Hepatocyte (in vitro differentiated cells): ENCODE measurements at regions not wholly inside any gene's neighbourhood (a gene's known extent, or its start where the extent isn't known, plus 50 kb on each side); places are given as distances from the start of the nearest gene placed in this dataset.

ENCODE experiments used
- DNase-seq: peaks from one replicate; pipeline ENCODE4 v3.0.0-alpha.2; 2016; ENCODE audit warnings: low spot score
- H2AFZ ChIP-seq: fragments of 200-600 bp; sonication (generic); 2 replicates; pipeline ENCODE4 v1.6.0; 2016; ENCODE audit warnings: antibody characterized with exemption, mild to moderate bottlenecking
- H3K27ac ChIP-seq: fragments of 200-600 bp; sonication (generic); 2 replicates; pipeline ENCODE4 v1.5.1; 2016; ENCODE audit warnings: mild to moderate bottlenecking
- H3K27me3 ChIP-seq: fragments of 200-600 bp; sonication (generic); 2 replicates; pipeline ENCODE4 v1.6.1; 2016
- H3K36me3 ChIP-seq: fragments of 200-600 bp; sonication (generic); replicated peaks from 2 replicates; pipeline ENCODE4 v1.5.1; 2016; ENCODE audit warnings: low read depth; ENCODE audit not compliant: insufficient read depth
- H3K4me1 ChIP-seq: fragments of 200-600 bp; sonication (generic); 2 replicates; pipeline ENCODE4 v1.5.1; 2016; ENCODE audit warnings: mild to moderate bottlenecking, moderate library complexity; ENCODE audit not compliant: insufficient read depth
- H3K4me2 ChIP-seq: fragments of 200-600 bp; sonication (generic); 2 replicates; pipeline ENCODE4 v1.6.0; 2016
- H3K4me3 ChIP-seq: fragments of 200-600 bp; sonication (generic); 2 replicates; pipeline ENCODE4 v1.5.1; 2016; ENCODE audit warnings: mild to moderate bottlenecking
- H3K79me2 ChIP-seq: fragments of 200-600 bp; sonication (generic); 2 replicates; pipeline ENCODE4 v1.6.0; 2017; ENCODE audit warnings: mild to moderate bottlenecking
- H3K9me2 ChIP-seq: fragments of 200-600 bp; sonication (generic); replicated peaks from 2 replicates; pipeline ENCODE4 v1.6.0; 2017; ENCODE audit warnings: mild to moderate bottlenecking; ENCODE audit not compliant: insufficient read depth
- H3K9me3 ChIP-seq: fragments of 200-600 bp; sonication (generic); 2 replicates; pipeline ENCODE4 v1.5.1; 2016; ENCODE audit warnings: low read depth, mild to moderate bottlenecking
- H4K20me1 ChIP-seq: fragments of 200-600 bp; sonication (generic); 2 replicates; pipeline ENCODE4 v1.6.0; 2016; ENCODE audit warnings: mild to moderate bottlenecking; ENCODE audit not compliant: insufficient read depth, poor library complexity, severe bottlenecking
- EZH2 ChIP-seq: fragments of 200-600 bp; sonication (generic); IDR thresholded peaks from 2 replicates; pipeline ENCODE4 v1.6.1; 2016; ENCODE audit warnings: antibody characterized with exemption, mild to moderate bottlenecking, borderline replicate concordance
- EZH2phosphoT487 ChIP-seq: fragments of 200-600 bp; sonication (generic); IDR thresholded peaks from one replicate; pipeline ENCODE4 v1.6.1; 2018; ENCODE audit warnings: antibody characterized with exemption, mild to moderate bottlenecking, low read depth, moderate library complexity; ENCODE audit not compliant: unreplicated experiment, severe bottlenecking
- WGBS: methylation state at CpG from one replicate; pipeline ENCODE4 v1.1.6; 2016; ENCODE audit warnings: low lambda C conversion rate; ENCODE audit errors: missing lambda C conversion rate; 5-methylcytosine and 5-hydroxymethylcytosine counted together
- TF ChIP-seq, protein P1 (sequence below): fragments of 200-600 bp; sonication (generic); IDR thresholded peaks from 2 replicates; pipeline ENCODE4 v1.5.1; 2016; ENCODE audit warnings: antibody characterized with exemption, mild to moderate bottlenecking; ENCODE audit not compliant: poor library complexity

DNA sequence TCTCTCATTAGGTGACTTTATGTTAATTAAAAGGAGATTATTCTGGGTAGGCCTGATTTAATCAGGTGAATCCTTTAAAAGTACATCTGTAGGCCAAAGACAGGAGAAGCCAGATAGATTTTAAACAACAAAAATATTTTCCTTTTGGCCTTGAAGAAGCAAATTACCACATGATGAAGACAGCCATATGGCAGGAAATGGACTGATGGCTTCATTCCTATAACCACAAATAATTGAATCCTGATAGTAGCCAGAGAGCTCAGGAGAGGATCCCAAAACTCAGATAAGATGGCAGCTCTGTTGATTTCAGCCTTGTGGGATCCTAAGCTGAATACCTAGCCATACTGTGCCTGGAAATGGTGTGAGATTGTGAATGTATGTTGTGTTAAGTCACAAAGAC lies 66.1 kb upstream of the PRKX start:
- H3K4me3 ChIP-seq = no peak overlapping the region
- no peaks in the 10 kb centered on the region for H3K4me1 ChIP-seq
- H3K36me3 ChIP-seq = no peaks in the 10 kb centered on the region
- no peak overlapping the region for H3K4me2 ChIP-seq
- no peak overlapping the region for H2AFZ ChIP-seq
- DNase-seq = no peak
- no peaks in the 10 kb centered on the region for H3K79me2 ChIP-seq
- no peaks in the 10 kb centered on the region for H3K27me3 ChIP-seq
- H3K9me2 ChIP-seq = no peaks in the 10 kb centered on the region
- H3K27ac ChIP-seq = no peak overlapping the region
- TF ChIP-seq, protein P1, sequence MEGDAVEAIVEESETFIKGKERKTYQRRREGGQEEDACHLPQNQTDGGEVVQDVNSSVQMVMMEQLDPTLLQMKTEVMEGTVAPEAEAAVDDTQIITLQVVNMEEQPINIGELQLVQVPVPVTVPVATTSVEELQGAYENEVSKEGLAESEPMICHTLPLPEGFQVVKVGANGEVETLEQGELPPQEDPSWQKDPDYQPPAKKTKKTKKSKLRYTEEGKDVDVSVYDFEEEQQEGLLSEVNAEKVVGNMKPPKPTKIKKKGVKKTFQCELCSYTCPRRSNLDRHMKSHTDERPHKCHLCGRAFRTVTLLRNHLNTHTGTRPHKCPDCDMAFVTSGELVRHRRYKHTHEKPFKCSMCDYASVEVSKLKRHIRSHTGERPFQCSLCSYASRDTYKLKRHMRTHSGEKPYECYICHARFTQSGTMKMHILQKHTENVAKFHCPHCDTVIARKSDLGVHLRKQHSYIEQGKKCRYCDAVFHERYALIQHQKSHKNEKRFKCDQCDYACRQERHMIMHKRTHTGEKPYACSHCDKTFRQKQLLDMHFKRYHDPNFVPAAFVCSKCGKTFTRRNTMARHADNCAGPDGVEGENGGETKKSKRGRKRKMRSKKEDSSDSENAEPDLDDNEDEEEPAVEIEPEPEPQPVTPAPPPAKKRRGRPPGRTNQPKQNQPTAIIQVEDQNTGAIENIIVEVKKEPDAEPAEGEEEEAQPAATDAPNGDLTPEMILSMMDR = no peak
- TF ChIP-seq EZH2 = no peak
- no peak for TF ChIP-seq EZH2phosphoT487
- no peaks in the 10 kb centered on the region for H3K9me3 ChIP-seq
- H4K20me1 ChIP-seq = no peaks in the 10 kb centered on the region

DNA sequence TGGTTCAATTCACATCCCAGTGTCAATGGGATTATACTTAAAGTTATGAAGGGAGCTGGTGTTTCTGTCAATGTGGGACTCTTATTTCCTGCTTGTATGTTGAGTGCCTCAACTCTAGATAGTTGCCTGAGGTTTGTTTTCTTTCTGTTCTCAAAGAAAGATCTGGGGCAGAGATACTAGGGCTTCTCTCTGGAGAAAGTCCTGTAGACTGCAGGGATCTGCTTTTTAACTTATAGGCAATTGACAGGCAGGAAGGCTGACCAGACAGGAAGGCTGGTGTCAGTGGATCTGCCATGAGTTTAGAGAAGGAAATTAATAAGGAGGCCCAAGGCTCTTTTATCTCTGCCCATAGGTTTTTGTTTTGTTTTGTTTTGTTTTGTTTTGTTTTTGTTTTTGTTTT lies 64.0 kb upstream of the PRKX start:
- no peak overlapping the region for H3K27ac ChIP-seq
- no peak overlapping the region for H2AFZ ChIP-seq
- no peaks in the 10 kb centered on the region for H3K36me3 ChIP-seq
- H4K20me1 ChIP-seq = no peaks in the 10 kb centered on the region
- H3K79me2 ChIP-seq = no peaks in the 10 kb centered on the region
- H3K27me3 ChIP-seq = no peaks in the 10 kb centered on the region
- TF ChIP-seq, protein P1 = no peak
- no peak for TF ChIP-seq EZH2phosphoT487
- no peak for TF ChIP-seq EZH2
- H3K9me2 ChIP-seq = no peaks in the 10 kb centered on the region
- DNase-seq = no peak
- no peaks in the 10 kb centered on the region for H3K9me3 ChIP-seq
- no peak overlapping the region for H3K4me2 ChIP-seq
- H3K4me1 ChIP-seq = no peaks in the 10 kb centered on the region
- no peak overlapping the region for H3K4me3 ChIP-seq

DNA sequence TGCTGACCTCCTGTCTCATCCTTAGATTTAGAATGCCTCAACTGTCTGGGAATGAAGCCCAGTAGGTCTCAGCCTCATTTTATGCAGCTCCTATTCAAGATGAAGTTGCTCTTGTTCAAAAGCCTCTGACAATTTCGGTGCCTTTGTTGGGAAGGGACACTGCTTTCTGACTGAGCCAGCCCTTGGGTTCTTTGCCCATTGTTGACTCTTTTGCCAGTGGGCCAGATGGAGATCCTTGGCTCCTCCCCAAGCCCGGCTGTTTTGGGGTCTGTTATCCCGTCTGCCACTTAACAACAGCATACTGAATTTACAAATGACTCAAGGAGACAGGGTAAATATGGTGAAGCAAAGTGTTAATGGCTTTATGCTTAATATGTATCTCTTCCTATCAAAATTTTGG lies 58.3 kb upstream of the PRKX start:
- H3K9me2 ChIP-seq = no peaks in the 10 kb centered on the region
- H2AFZ ChIP-seq = no peak overlapping the region
- no peak overlapping the region for H3K4me3 ChIP-seq
- H3K4me1 ChIP-seq = no peaks in the 10 kb centered on the region
- no peaks in the 10 kb centered on the region for H4K20me1 ChIP-seq
- H3K27me3 ChIP-seq = no peaks in the 10 kb centered on the region
- no peak for DNase-seq
- WGBS = 68% methylated on average over 3 of the region's 3 CpGs
- no peak overlapping the region for H3K27ac ChIP-seq
- no peaks in the 10 kb centered on the region for H3K79me2 ChIP-seq
- no peak overlapping the region for H3K4me2 ChIP-seq
- H3K36me3 ChIP-seq = no peaks in the 10 kb centered on the region
- H3K9me3 ChIP-seq = no peaks in the 10 kb centered on the region
- TF ChIP-seq EZH2 = no peak
- TF ChIP-seq, protein P1 = no peak

DNA sequence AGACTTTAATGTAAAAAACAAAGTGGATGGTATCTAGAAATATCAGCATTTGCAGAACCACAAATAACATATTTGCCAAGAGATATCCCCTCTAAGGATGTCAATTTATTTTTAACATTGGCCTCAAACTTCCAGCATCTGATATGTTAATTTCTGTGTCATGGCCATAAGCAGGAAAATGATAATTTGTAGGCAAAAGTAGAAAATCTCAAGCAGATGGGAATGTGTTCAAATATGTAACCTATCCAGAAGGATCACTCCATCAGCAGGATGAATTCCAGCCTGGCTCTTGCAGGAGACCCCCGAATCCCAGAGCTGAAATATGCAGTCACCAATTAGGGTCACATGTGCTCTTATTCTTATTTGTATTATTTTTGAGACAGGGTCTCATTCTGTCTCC lies 55.4 kb upstream of the PRKX start:
- Histone ChIP-seq H3K9me2 (no peaks in the 10 kb centered on the region), H2AFZ (no peak overlapping the region), H3K27ac (no peak overlapping the region), H3K27me3 (no peaks in the 10 kb centered on the region), H3K36me3 (no peaks in the 10 kb centered on the region), H4K20me1 (no peaks in the 10 kb centered on the region), H3K4me3 (no peak overlapping the region), H3K4me1 (no peaks in the 10 kb centered on the region), H3K4me2 (no peak overlapping the region), H3K79me2 (no peaks in the 10 kb centered on the region), H3K9me3 (no peaks in the 10 kb centered on the region)
- DNase-seq = no peak
- no peak for TF ChIP-seq EZH2phosphoT487
- TF ChIP-seq EZH2 = no peak
- TF ChIP-seq, protein P1 = no peak
- WGBS = 54% methylated on average over 1 of the region's 1 CpG
